ENCODE measurements at regions not wholly inside any gene's neighbourhood (a gene's known extent, or its start where the extent isn't known, plus 50 kb on each side); places are given as distances from the start of the nearest gene placed in this dataset.

- TF ChIP-seq FOS (IDR thresholded peaks at IDR 0.05; ENCODE audit: borderline replicate concordance, insufficient read depth, low read length) (no peak), POLR2A (IDR thresholded peaks at IDR 0.05; ENCODE audit: low read depth, low read length) (no peak)
Measured at GRCh38 chr2:57563015-57563414, 483.6 kb upstream of the VRK2 start.

Data from endothelial cell of umbilical vein (primary cell).